HG02759 (cell line): ENCODE measurements at regions not wholly inside any gene's neighbourhood (a gene's known extent, or its start where the extent isn't known, plus 50 kb on each side); places are given as distances from the start of the nearest gene placed in this dataset.

Experiments
- ATAC-seq: cut with Tn5 transposase; IDR thresholded peaks from one replicate; pipeline ENCODE4 v1.9.1; 2021; ENCODE audit warnings: mild to moderate bottlenecking, moderate library complexity; ENCODE audit not compliant: unreplicated experiment

DNA sequence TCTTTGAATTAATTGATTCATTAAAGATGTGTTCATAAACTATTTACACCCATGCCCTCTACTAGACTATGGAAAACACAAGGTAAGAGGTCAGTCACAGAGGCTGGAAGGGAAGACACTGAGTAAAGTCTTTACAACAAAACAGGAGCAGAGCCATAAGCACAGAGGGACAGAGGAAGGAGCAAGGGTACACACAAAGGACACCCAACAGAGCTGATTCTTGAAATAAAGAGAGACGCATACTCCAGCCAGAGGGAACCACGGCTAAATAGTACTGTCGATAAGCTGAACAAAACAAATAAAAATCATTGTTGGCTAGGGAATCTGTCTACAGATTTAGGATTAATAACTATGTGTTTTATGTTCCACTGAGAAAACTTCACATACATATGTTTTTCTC lies 289.2 kb downstream of the EFNB2 start:
- ATAC-seq: no peak

DNA sequence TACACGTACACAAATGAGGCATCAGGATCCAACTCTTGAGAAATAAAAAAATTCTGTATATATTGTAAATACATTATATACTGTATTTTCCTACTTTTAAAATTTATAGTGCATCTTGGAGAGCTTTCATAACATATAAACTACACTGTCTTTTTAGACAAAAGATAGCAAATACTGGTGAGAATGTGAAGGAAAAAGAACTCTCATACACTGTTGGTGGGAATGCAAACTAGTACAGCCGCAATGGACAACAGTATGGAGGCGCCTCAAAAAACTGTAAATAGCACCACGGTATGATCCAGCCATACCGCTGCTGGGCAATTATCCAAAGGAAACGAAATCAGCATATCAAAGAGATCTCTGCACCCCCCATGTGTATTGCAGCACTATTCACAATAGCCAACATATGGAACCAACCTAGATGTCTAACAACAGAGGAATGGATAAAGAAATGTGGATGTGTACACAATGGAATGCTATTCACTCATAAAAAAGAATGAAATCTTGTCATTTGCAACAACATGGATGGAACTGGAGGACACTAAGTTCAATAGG lies 292.4 kb downstream of the EFNB2 start:
- no peak for ATAC-seq

DNA sequence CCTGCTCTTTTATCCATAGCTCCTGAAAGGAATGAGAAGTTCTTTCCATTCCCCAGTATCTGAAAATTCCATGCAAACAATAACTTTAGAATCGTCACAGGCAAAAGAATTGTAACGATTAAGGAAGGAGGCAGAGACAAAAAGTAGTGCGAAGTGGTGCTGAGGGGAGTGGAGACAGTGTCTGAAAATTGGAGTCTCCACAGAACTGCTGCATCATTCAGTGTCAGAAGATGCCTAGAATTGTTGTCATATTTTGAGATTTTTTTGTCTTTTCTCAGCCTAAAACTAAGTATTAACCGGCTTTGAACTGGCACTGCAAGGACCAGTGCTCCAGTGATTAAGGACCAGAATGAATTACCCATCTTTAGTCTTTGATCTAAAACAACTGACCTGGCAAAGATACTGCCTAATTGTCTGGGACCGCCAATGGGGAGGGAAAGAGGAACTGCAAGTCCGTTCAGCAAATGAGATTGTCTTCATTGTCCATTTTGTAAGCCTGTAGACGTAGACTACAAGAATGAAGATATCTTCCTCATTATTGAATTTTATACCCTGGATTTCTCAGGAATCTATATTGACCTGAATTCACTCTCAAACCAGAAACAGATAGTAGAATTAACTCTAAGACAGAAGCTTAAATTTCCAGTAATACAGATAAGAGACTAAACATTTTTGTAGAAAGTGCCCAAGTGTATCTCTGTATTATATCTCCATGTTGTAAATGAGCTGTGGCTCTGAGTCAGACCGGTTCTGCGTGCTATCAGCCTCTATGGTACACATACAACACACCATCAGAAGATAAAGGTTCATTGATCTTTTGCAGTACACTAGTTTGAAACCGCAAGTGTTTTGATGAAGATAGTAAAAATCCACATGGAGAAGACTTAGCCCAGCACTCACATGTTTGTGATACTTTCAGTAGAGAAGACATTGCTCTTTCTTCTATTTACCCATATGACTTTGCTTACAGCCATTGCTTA lies 293.2 kb downstream of the EFNB2 start:
- no peak for ATAC-seq

DNA sequence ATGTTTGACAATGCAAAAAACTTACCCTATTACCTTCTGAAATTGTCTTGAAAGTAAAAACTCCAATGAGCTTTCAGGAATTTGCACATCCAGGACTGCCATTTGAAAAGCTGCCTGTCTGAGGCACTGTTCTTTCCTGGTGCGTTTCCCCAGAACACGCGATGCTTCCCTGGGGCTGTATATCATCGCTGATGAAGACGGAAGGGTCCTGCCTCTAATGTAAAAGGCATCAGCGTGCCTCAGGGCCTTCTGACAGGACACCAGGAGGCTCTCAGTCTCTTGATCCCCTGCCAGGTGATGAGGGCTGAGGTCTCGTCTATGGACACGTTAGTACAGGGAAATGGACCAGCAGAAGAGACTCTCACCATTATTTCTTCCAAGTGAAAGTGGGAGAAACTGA lies 296.8 kb downstream of the EFNB2 start:
- no peak for ATAC-seq

DNA sequence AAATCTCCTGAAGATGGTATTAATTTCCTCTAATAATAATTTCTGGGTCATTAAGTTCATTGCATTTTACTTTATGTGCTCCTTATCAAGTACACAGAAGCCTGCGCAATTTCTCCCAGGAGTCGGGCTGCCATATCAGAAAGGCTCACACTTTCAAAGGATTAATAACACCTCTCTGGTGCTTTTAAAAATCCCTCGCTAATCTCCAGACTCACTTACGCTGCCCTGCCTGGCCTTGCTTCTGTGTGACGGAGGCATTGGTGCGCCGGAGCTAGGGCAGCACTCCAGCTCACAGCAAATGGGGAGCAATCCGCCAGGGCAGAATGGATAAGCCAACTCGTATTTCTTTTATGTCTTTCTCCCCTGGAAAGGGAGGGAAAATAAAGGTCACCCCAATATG lies 300.8 kb downstream of the EFNB2 start:
- no peak for ATAC-seq

DNA sequence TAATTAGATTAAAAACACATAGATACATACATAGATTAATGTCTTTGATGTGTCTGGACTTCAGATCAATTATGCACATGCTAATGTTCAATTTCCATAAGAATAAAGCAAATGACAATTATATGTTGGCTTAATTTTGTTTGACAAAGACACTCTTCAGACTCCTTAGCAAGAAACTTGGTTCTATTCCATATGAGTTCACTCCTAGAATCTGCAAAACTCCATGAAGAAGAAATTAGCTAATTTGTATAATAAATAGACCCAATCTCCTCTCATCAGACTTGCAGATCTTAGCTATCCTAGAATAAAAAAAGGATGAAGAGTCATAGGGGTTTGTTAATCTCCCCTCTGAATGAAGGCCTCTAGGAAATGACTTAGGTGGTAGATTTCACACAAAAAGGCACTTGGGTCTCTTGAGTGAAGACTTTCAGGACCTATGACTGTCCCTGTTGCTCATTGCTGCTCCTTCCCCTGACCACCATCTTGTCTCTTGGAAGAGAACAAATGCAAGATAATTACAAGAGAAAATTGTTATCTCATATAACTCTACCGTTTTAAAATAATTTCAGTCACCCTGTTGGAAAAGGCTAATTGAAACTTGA lies 302.2 kb downstream of the EFNB2 start:
- no peak for ATAC-seq

DNA sequence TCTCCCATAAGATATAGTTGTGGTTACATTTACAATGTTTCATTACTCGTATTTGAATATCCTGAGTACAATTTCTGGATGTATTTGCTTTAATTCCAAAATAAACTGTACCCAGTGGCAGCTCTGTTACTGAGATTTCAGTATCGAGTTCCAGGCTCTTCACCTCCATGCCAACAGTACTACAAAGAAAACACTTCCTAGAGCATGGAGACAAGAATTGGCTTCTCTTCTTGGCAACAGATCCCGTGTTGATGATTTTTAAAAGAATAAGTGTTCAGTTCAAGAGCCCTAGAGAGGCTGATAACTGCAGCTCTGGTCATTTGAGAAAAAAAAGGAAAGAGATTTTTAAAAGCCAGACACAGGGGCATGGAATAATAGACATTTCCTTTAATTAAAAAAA lies 302.8 kb downstream of the EFNB2 start:
- ATAC-seq: no peak

DNA sequence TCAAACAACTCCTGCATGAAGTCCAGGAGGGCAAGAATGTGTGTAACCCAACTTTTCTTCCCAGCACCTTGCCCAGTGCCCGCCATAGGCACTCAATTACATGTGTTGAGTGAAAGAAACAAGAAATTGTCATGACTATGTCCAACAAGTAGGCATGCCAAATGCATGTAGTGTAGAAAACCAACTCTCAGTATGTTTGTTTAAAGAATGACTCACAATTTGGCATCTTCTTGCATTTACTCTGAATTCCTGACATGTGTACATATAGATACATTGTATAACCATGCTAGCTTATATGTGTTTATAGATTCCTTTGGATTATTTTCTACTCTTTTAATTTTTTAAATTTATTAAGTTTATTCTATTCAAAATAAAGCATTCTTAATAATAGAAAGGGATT lies 305.0 kb downstream of the EFNB2 start:
- ATAC-seq: no peak

DNA sequence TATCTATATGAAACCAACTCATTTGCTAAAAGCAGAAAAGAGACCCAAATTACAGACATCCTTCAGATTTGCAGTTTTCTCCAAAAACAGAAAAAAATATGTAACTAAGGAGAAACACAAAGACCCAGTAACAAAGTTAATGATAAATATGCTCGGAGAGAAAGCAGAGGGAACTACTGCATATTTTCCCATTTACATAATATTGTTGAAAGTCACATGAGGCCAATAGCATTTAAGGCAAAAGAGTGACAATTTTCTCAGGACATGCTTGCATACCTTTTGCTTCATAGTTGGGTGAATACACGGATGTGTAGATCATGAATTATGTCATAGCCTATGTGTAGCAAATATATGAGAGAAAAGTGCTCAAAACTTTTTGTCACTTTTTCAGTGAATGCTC lies 310.3 kb downstream of the EFNB2 start:
- no peak for ATAC-seq

DNA sequence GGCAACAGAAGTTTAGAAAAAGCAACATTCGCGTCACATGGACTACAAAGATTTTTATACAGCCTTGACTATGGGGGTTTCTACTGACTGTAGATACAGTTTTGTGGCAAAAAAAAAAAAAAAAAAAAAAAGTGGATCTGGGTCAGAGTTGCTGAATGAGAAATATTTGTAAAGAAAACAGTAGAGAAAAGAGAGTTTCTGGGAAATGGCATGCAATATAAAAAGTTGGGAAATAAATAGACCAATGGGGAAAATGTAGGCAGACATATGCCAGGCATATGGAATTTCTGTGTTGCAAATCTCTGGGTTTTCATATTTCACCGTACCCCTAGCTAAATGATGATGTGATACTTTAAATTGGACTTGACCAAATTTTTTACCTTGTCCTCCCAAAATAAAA lies 315.3 kb downstream of the EFNB2 start:
- no peak for ATAC-seq

DNA sequence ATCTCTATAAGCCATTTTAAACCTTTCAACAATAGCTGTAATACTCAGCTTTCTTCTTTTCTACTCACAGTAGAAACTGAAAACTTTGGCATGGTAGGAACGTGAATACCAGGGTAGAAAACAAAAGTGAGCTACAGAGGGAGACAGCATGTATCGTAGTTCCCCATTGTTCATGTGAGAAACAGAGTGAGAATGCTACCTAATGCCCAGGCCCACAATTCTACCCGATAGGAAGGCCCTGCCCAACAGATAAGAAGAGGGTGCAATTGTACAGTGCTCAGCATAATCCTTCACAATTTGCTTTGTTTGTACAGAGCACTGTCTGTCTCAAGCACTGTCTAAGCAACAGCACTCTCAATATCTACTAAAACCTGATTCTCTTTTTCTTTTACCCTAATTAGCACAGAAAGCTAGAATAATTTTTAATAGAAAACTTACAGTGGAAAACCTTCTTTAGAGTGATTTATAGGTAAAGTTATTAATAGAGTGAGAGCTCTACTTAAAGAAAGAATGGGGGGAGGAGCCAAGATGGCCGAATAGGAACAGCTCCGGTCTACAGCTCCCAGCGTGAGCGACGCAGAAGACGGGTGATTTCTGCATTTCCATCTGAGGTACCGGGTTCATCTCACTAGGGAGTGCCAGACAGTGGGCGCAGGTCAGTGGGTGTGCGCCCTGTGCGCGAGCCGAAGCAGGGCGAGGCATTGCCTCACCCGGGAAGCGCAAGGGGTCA lies 322.3 kb downstream of the EFNB2 start:
- ATAC-seq: no peak

DNA sequence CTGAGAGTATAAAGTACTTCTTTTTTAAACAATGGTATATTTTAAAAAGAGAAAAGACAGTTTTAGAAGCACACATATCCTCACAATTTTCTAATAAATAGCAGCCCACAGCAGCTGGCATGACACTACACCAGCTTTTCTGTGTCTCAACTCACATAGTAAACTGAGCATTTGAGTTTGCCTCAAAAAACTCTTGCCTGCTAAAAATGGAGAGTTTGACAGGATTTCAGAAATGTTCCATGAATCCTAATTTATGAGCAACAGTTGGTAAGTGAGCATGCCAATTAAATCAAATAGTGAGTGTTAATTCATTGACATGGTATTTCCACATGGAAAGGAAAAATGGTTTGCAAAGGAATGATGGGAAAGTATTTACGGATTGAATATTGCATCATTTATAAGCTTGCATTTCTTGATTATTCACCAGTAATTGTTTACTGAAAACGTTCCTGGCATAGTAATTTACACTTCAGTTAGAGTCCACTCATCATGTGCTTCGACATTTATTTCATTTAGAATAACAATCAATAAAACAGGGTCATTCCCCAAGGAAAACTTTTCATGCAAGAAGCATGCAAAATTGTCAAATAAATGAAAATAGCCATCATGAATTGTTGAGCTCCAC lies 323.0 kb downstream of the EFNB2 start:
- ATAC-seq: no peak

DNA sequence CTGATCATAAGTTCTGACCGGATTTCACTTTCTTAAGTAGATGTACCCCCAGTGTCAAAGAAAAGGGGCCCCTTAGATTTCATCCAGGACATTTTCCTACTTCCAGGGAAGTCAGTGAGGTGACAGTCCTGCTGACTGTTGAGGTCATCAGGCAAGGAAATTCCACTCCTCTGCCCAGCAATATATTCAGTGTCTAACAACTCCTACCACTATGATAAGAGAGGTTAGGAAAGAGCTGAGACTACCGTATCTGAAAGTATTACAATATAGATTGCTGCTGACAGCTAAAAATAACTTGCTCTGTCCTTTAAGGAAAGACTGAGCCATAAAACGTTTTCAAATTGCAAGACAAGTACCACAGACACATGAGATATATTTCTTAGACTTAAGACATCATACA lies 325.1 kb downstream of the EFNB2 start:
- ATAC-seq: no peak

DNA sequence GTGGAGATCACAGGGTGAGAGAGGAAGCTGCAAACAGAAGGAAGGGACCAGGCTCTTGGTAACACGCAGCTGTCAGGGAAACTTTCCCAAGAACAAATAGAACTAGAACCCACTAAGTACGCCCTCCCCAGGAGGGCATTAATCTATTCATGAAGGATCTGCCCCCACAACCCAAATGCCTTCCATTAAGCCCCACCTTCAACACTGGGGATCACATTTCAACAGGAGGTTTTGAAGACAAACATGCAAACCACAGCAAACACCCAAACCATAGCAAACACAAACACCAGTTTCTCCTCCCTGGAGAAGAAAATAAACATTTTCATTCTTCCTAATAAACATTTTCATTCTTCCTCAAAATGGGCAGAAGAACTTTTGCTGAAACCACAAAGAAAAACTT lies 329.6 kb downstream of the EFNB2 start:
- no peak for ATAC-seq

DNA sequence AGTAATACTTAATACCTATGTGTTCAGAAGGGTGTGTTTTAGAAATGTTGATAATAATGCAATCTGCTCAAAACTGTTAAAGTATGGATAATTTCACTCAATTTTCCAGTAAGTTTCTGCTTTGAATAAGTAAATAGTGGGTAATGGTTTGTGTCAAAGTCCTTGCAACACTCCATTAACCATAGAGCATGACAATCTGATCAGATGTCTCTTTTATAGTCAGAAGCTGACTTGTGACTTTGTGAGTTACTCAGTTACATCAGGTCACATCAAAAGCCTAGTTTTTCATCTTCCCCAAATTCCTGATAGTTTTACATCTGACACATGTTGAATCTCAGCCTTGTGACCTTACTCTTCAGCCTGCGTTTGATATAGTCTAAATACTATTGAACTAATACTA lies 338.0 kb downstream of the EFNB2 start:
- ATAC-seq: no peak

DNA sequence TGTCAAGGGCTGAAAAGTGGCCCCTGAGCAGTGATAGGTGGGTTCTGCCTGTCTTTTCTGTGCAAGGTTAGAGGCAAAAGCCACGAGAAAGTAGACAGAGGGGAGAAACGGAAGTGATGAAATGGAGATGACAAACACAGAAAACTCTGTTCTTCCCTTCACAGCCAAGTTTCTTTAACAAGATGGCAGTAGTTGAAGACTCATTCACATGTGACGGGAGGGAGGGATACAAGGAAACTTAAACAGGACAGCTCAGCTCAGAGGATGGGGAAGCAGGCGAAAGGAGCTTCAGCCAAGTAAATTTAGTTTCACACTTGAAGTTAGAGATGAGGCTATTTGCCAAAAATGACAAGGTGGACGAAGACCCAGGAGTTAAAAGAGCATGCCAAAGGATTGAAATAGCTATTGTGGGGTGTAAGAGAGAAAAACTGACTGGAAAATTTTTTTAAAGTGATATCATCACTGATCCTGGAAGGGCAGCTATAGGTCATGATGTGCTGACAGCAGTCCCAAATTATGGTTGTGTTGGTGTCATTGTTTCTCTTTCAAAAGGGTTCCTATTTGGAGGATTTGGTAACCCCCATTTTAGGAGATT lies 347.9 kb downstream of the EFNB2 start:
- ATAC-seq: no peak

DNA sequence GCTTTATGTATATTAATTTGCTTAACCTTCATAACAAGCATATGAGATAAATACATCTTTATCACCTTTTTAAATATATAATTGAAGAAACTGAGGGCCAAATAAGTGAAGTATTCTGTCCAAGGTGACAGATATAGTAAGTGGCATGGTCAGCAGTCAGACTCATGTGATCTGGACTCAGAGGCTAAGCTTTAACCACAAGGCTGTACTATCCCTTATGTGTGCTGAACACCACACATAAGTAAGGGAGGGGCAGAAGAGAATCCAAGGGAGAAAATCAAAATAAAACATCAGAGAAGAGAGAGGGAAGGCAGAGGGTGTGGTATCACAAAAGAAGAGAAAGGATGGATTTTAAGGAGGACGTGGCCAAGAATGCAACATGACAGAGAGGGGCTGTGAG lies 348.4 kb downstream of the EFNB2 start:
- no peak for ATAC-seq

DNA sequence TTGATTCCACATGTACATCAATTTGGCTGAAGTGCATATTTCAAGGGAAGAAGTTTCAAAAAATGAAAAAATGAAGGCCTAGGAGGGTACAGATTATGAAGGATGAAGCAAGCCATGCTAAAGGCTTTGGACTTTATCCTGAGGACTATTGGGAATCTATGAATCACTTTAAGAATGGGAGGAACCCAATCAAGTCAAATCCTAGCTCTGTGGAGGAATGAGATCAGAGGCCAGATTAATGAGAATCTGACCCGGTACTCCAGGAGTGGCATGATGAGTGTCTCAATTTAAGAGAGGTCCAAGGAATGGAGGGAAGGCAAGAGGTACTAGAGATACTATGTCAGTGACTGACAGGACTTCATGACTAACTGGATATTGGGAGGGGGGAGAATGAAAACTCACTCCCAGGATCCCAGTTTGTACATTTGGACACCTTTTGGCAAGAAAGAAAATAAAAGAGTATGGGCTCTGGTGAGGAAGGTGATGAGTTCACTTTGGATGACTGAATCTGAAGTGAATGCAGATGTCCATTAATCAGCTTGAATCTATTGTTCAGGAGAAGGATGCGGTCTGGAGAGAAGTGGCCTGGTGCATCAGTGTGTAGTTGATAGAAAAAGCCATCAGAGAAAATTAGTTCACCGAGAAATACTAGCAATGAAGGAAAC lies 349.0 kb downstream of the EFNB2 start:
- ATAC-seq: no peak

DNA sequence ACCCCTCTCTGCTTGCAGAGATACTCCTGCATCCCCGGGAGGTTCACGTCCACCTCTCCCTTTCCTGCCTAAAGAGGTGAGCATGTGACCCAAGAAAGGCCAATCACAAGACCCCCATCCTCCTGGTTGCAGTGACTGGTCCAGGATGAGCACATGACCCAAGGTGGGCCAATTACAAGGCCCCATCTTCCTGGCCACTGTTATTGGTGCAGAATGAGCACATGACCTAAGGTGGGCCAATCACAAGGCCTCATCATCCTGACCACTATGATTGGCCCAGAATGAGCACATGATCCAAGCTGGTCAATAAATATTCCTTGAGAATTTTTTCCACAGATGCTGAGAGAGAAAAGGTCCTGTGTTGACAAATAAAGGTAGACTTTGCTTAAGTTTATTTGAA lies 350.7 kb downstream of the EFNB2 start:
- ATAC-seq: no peak

DNA sequence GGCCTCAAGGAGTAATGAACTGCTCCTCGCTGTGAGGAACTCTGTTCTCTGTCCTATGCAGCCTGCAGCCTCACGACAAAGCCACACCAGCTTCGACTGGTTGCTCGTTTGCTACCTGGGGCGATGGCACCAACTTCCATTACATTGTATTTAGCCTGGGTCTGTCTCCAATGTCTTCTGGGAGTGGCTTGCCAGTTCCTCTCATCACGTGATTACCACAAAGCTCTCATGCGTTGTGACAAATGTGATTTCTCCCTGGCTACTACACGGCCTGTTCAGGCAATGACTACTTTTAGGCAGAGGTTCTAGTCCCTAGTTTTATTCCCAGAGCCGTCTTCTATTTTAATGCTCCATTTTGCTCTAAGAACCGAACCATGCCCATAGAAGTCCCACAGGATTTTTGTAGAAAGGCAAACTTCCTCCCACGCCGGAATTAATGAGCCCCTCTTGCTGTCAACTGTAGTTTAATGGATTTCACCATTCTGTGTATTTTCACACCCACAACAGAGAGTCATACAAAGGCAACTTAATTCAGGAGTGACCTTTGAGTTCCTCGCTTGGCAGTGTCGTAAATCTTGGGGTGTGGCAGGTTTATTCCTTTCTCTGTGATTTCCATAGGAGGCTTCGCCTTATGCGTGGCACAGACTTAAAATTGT lies 351.9 kb downstream of the EFNB2 start:
- no peak for ATAC-seq
